Endothelial cell of umbilical vein (primary cell): ENCODE measurements at regions not wholly inside any gene's neighbourhood (a gene's known extent, or its start where the extent isn't known, plus 50 kb on each side); places are given as distances from the start of the nearest gene placed in this dataset.

ENCODE experiments used
- BruUV-seq: library from RNA; stranded (reverse); fragments of 400-500 nt; replicated peaks from 2 replicates; lab custom pipeline; 2021; lab: Mats Ljungman, UMichigan
- CTCF ChIA-PET: fragments of 300-600, 350-600 bp; sonication (Branson Sonifier 250); formaldehyde crosslinking; loops from one replicate; lab custom pipeline; 2021; ENCODE audit warnings: antibody characterized with exemption, inconsistent platforms; lab: Charles Lee
- POLR2A ChIA-PET: fragments of 300-600, 350-600 bp; sonication (Branson Sonifier 250); formaldehyde crosslinking; loops from one replicate; lab custom pipeline; 2021; ENCODE audit warnings: antibody characterized with exemption, inconsistent platforms; lab: Charles Lee
- DNase-seq: peaks from one replicate; pipeline ENCODE4 v3.0.0-alpha.2; 2011; ENCODE audit warnings: low read depth, low spot score
- FAIRE-seq: peaks from 2 replicates; lab custom pipeline; 2011; peaks lifted over from hg19 to GRCh38; lab: Jason Lieb, UNC
- H2AFZ ChIP-seq: 2 replicates; pipeline ENCODE4 v1.6.0; 2012; ENCODE audit warnings: low read depth, low read length, control low read depth, inconsistent platforms
- H3K27ac ChIP-seq: 2 replicates; pipeline ENCODE4 v1.5.1; 2011; ENCODE audit warnings: low read depth, mild to moderate bottlenecking, control low read depth, low read length, moderate library complexity; ENCODE audit not compliant: insufficient read depth
- H3K27me3 ChIP-seq, 2 experiments: 2 replicates each; pipeline versions ENCODE4 v1.6.0 to v1.6.1; 2011; ENCODE audit warnings: low read length in 2 of 2, mixed read lengths in 1 of 2; ENCODE audit not compliant: control insufficient read depth in 2 of 2, insufficient read depth in 2 of 2
- H3K36me3 ChIP-seq, 2 experiments: 2 replicates in 1 of 2; 3 replicates in 1 of 2; pipeline ENCODE4 v1.5.1; 2011; ENCODE audit warnings: low read length in 2 of 2, mild to moderate bottlenecking in 1 of 2, moderate library complexity in 1 of 2; ENCODE audit not compliant: control insufficient read depth in 2 of 2, insufficient read depth in 2 of 2; ENCODE audit errors: extremely low read depth in 1 of 2
- H3K4me1 ChIP-seq: 3 replicates; pipeline ENCODE4 v1.5.1; 2011; ENCODE audit warnings: mild to moderate bottlenecking, low read length; ENCODE audit not compliant: control insufficient read depth, insufficient read depth; ENCODE audit errors: extremely low read depth
- H3K4me2 ChIP-seq: 2 replicates; pipeline ENCODE4 v1.6.1; 2011; ENCODE audit warnings: low read length, control low read depth, mixed read lengths; ENCODE audit not compliant: insufficient read depth
- H3K4me3 ChIP-seq, 3 experiments: fragments of 200-600 bp in 1 of 3; sonication (generic), shearing (Covaris generic) in 1 of 3; replicated peaks in 1 of 3; 2 replicates each; pipeline ENCODE4 v1.5.1; 2011 to 2016; ENCODE audit warnings: control low read depth in 3 of 3, low read length in 3 of 3, mild to moderate bottlenecking in 2 of 3, inconsistent platforms in 1 of 3, low read depth in 1 of 3, moderate library complexity in 1 of 3; ENCODE audit not compliant: insufficient read depth in 1 of 3
- H3K79me2 ChIP-seq: 2 replicates; pipeline ENCODE4 v1.6.0; 2012; ENCODE audit warnings: low read length, inconsistent platforms; ENCODE audit not compliant: control insufficient read depth, insufficient read depth
- H3K9ac ChIP-seq: replicated peaks from 2 replicates; pipeline ENCODE3; 2011; ENCODE audit warnings: low read length, control low read depth; ENCODE audit not compliant: insufficient read depth; ENCODE audit errors: extremely low read depth
- H3K9me1 ChIP-seq: replicated peaks from 3 replicates; pipeline ENCODE4 v1.6.0; 2011; ENCODE audit warnings: mild to moderate bottlenecking, low read length; ENCODE audit not compliant: control insufficient read depth, insufficient read depth; ENCODE audit errors: extremely low read depth
- H3K9me3 ChIP-seq: replicated peaks from 2 replicates; pipeline ENCODE4 v1.5.1; 2012; ENCODE audit warnings: low read length, inconsistent platforms; ENCODE audit not compliant: control insufficient read depth, insufficient read depth
- H4K20me1 ChIP-seq: replicated peaks from 2 replicates; pipeline ENCODE3; 2011; ENCODE audit warnings: mild to moderate bottlenecking, low read length; ENCODE audit not compliant: control insufficient read depth, insufficient read depth; ENCODE audit errors: extremely low read depth
- EZH2 ChIP-seq: IDR thresholded peaks from 2 replicates; pipeline ENCODE4 v1.6.1; 2012; ENCODE audit warnings: borderline replicate concordance, low read depth, mild to moderate bottlenecking, moderate library complexity, low read length, inconsistent platforms; ENCODE audit not compliant: severe bottlenecking
- FOS ChIP-seq: IDR thresholded peaks from 2 replicates; pipeline ENCODE4 v1.6.1; 2011; ENCODE audit warnings: mild to moderate bottlenecking, low read length, moderate library complexity, borderline replicate concordance; ENCODE audit not compliant: insufficient read depth
- GATA2 ChIP-seq: IDR thresholded peaks from 2 replicates; pipeline ENCODE4 v1.7.0; 2011; ENCODE audit warnings: low read depth, mild to moderate bottlenecking, moderate library complexity, mixed read lengths, low read length; ENCODE audit not compliant: insufficient read length, insufficient read depth
- JUN ChIP-seq: IDR thresholded peaks from 2 replicates; pipeline ENCODE4 v1.6.1; 2011; ENCODE audit warnings: borderline replicate concordance, low read depth; ENCODE audit not compliant: insufficient read length, insufficient read depth
- MYC ChIP-seq: IDR thresholded peaks from one replicate; pipeline ENCODE4 v1.6.1; 2011; ENCODE audit warnings: mild to moderate bottlenecking, low read depth, low read length
- POLR2A ChIP-seq: IDR thresholded peaks from 2 replicates; pipeline ENCODE4 v1.6.1; 2012; ENCODE audit warnings: low read depth, mild to moderate bottlenecking, control low read depth, low read length
- POLR2AphosphoS5 ChIP-seq: IDR thresholded peaks from 2 replicates; pipeline ENCODE4 v1.6.1; 2012; ENCODE audit warnings: low read depth, mild to moderate bottlenecking, control low read depth, low read length, moderate library complexity; ENCODE audit not compliant: insufficient read depth
- dilution Hi-C: fragments of 300-500 bp; cut with MboI; formaldehyde crosslinking; loops from one replicate; pipeline ENCODE4 v1.15.0; 2019; ENCODE audit warnings: low sequenced_read_pairs; ENCODE audit not compliant: extremely low pct_ligation_motif_present
- intact Hi-C: fragments of 100-400 bp; cut with micrococcal nuclease; formaldehyde crosslinking; loops from one replicate; pipeline ENCODE4 v1.10.0; 2022
- TF ChIP-seq, protein P1 (sequence below), 2 donors: IDR thresholded peaks; 1 replicate in 1 of 2; 2 replicates in 1 of 2; pipeline ENCODE4 v1.5.1; 2011; ENCODE audit warnings: low read length in 2 of 2, mild to moderate bottlenecking in 2 of 2, moderate library complexity in 2 of 2, control low read depth in 1 of 2, inconsistent platforms in 1 of 2, low read depth in 1 of 2; ENCODE audit not compliant: insufficient read depth in 1 of 2; ENCODE audit errors: extremely low read depth in 1 of 2
- TF ChIP-seq, protein P2 (sequence below): IDR thresholded peaks from 2 replicates; pipeline ENCODE4 v1.6.1; 2011; ENCODE audit not compliant: insufficient read depth, insufficient read length

DNA sequence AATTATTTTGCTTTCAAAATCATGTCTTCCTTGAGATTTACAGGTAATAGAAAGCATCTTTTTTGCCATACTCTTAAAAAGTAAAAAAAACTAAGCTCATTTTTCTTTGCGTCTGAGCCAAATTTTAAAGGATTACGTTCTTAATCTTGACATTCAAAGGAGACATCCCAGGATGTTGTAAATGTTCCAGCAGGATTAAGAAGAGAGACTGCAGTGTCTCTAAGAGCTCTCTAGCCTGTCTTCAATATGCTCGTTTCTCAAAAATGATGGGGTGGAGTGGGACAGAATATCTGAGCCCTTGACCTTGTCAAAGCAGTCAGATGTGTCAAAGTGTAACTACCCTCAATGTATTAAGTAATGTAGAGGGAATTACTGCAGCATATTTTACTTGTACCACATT lies 363.3 kb downstream of the PCDH7 start:
- intact Hi-C loops (loop anchor here (10.0 kb wide), 1 partner anchor 549 kb away; no protein-coding TSS in a partner anchor), dilution Hi-C loops (no loop called here)
- FAIRE-seq (no peak), DNase-seq (no peak)
- Histone ChIP-seq H3K27ac (no peak overlapping the region), H3K79me2 (no peaks in the 10 kb centered on the region), H4K20me1 (no peaks in the 10 kb centered on the region), H3K36me3 (no peaks in the 10 kb centered on the region), H3K4me3 (no peak overlapping the region), H3K9me1 (no peaks in the 10 kb centered on the region), H3K4me1 (peaks cover 30% of the 10 kb centered on the region), H3K9me3 (no peaks in the 10 kb centered on the region), H3K9ac (no peak overlapping the region), H2AFZ (no peak overlapping the region), H3K27me3 (no peaks in the 10 kb centered on the region), H3K4me2 (no peak overlapping the region)
- ChIA-PET POLR2A (interaction anchor here (1.3 kb wide), 1 partner anchor 12 kb away, joined by 7 read pairs; no protein-coding TSS in a partner anchor), CTCF (interaction anchor here (2.9 kb wide), 1 partner anchor 12 kb away, joined by 6 read pairs; no protein-coding TSS in a partner anchor)
- TF ChIP-seq, protein P1, sequence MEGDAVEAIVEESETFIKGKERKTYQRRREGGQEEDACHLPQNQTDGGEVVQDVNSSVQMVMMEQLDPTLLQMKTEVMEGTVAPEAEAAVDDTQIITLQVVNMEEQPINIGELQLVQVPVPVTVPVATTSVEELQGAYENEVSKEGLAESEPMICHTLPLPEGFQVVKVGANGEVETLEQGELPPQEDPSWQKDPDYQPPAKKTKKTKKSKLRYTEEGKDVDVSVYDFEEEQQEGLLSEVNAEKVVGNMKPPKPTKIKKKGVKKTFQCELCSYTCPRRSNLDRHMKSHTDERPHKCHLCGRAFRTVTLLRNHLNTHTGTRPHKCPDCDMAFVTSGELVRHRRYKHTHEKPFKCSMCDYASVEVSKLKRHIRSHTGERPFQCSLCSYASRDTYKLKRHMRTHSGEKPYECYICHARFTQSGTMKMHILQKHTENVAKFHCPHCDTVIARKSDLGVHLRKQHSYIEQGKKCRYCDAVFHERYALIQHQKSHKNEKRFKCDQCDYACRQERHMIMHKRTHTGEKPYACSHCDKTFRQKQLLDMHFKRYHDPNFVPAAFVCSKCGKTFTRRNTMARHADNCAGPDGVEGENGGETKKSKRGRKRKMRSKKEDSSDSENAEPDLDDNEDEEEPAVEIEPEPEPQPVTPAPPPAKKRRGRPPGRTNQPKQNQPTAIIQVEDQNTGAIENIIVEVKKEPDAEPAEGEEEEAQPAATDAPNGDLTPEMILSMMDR (IDR thresholded peaks at IDR 0.05; ENCODE audit: extremely low read depth in 1 of 2, insufficient read depth in 1 of 2, low read depth in 1 of 2, low read length in 2 of 2), result no peak
- TF ChIP-seq MYC, result no peak
- TF ChIP-seq POLR2AphosphoS5, result no peak
- no peak for TF ChIP-seq JUN
- no peak for TF ChIP-seq FOS
- TF ChIP-seq EZH2, result no peak
- TF ChIP-seq, protein P2, sequence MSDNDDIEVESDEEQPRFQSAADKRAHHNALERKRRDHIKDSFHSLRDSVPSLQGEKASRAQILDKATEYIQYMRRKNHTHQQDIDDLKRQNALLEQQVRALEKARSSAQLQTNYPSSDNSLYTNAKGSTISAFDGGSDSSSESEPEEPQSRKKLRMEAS, result no peak
- TF ChIP-seq GATA2, result no peak
- no peak for TF ChIP-seq POLR2A
- no TSS peak for BruUV-seq
